WTC11 (cell line): ENCODE measurements at regions not wholly inside any gene's neighbourhood (a gene's known extent, or its start where the extent isn't known, plus 50 kb on each side); places are given as distances from the start of the nearest gene placed in this dataset.

Experiments used
- ATAC-seq: fragments of 200-7000 bp; cut with Tn5 transposase; 2 replicates; pipeline ENCODE4 v1.10.0; 2021; ENCODE audit warnings: mild to moderate bottlenecking, moderate library complexity
- CTCF ChIA-PET: fragments of 300-600 bp; sonication (Branson Sonifier 250); formaldehyde crosslinking; loops from one replicate; lab custom pipeline; 2021; ENCODE audit warnings: antibody characterized with exemption; lab: Charles Lee
- POLR2A ChIA-PET: fragments of 350-600 bp; sonication (Branson Sonifier 250); formaldehyde crosslinking; loops from one replicate; lab custom pipeline; 2021; ENCODE audit warnings: antibody characterized with exemption; lab: Charles Lee
- DNase-seq: peaks from one replicate; pipeline ENCODE4 v3.0.0; 2021; ENCODE audit warnings: low spot score
- H3K27ac Mint-ChIP-seq: 2 replicates; pipeline ENCODE4 v1.8.0; 2021; ENCODE audit warnings: mixed read lengths
- H3K27me3 Mint-ChIP-seq: 2 replicates; pipeline ENCODE4 v1.8.0; 2021; ENCODE audit warnings: low read depth, mild to moderate bottlenecking, moderate library complexity, mixed read lengths
- H3K36me3 Mint-ChIP-seq: 2 replicates; pipeline ENCODE4 v1.8.0; 2021; ENCODE audit warnings: mixed read lengths
- H3K4me1 Mint-ChIP-seq: 2 replicates; pipeline ENCODE4 v1.8.0; 2022; ENCODE audit warnings: mixed read lengths
- H3K4me3 Mint-ChIP-seq: 2 replicates; pipeline ENCODE4 v1.8.0; 2021; ENCODE audit warnings: mild to moderate bottlenecking, moderate library complexity, mixed read lengths
- H3K9me3 Mint-ChIP-seq: 2 replicates; pipeline ENCODE4 v1.8.0; 2021; ENCODE audit warnings: mixed read lengths
- ATF3 ChIP-seq: sonication (generic); formaldehyde crosslinking; conservative IDR thresholded peaks from 2 replicates; pipeline ENCODE4 v1.8.1; 2022; ENCODE audit warnings: mild to moderate bottlenecking, missing genetic modification reagents
- CREM ChIP-seq: sonication (generic); formaldehyde crosslinking; IDR thresholded peaks from 2 replicates; pipeline ENCODE4 v1.8.1; 2022; ENCODE audit warnings: mild to moderate bottlenecking, missing genetic modification reagents, moderate library complexity
- ELF4 ChIP-seq: sonication (generic); formaldehyde crosslinking; IDR thresholded peaks from 2 replicates; pipeline ENCODE4 v1.8.1; 2022; ENCODE audit warnings: low read depth, mild to moderate bottlenecking, moderate library complexity, missing genetic modification reagents
- ETV6 ChIP-seq: sonication (generic); formaldehyde crosslinking; IDR thresholded peaks from 2 replicates; pipeline ENCODE4 v1.8.1; 2022; ENCODE audit warnings: mild to moderate bottlenecking, missing genetic modification reagents
- FOXJ3 ChIP-seq: sonication (generic); formaldehyde crosslinking; IDR thresholded peaks from 2 replicates; pipeline ENCODE4 v1.9.0; 2021; ENCODE audit warnings: missing genetic modification reagents, mild to moderate bottlenecking, borderline replicate concordance
- FOXP1 ChIP-seq: sonication (generic); formaldehyde crosslinking; IDR thresholded peaks from 2 replicates; pipeline ENCODE4 v1.8.0; 2022; ENCODE audit warnings: missing genetic modification reagents, mild to moderate bottlenecking, moderate library complexity, borderline replicate concordance
- FOXP4 ChIP-seq: sonication (generic); formaldehyde crosslinking; IDR thresholded peaks from 2 replicates; pipeline ENCODE4 v1.8.0; 2022; ENCODE audit warnings: mild to moderate bottlenecking, missing genetic modification reagents
- GABPB1 ChIP-seq: sonication (generic); formaldehyde crosslinking; IDR thresholded peaks from 2 replicates; pipeline ENCODE4 v1.8.1; 2023; ENCODE audit warnings: mild to moderate bottlenecking, missing genetic modification reagents
- HMGA2 ChIP-seq: fragments of 250-450 bp; sonication (Bioruptor Pico); IDR thresholded peaks from 2 replicates; pipeline ENCODE4 v1.4.0; 2021; ENCODE audit warnings: mild to moderate bottlenecking, moderate library complexity
- HMGXB4 ChIP-seq: sonication (generic); formaldehyde crosslinking; IDR thresholded peaks from 2 replicates; pipeline ENCODE4 v1.8.1; 2023; ENCODE audit warnings: mild to moderate bottlenecking, moderate library complexity, missing genetic modification reagents
- IRF1 ChIP-seq: sonication (generic); formaldehyde crosslinking; IDR thresholded peaks from 2 replicates; pipeline ENCODE4 v1.8.0; 2023; ENCODE audit warnings: missing genetic modification reagents
- JAZF1 ChIP-seq: fragments of 250-450 bp; sonication (Bioruptor Pico); IDR thresholded peaks from 2 replicates; pipeline ENCODE4 v1.9.0; 2021; ENCODE audit warnings: moderate library complexity, mild to moderate bottlenecking, inconsistent platforms
- MLX ChIP-seq: sonication (generic); formaldehyde crosslinking; IDR thresholded peaks from 2 replicates; pipeline ENCODE4 v1.8.1; 2023; ENCODE audit warnings: mild to moderate bottlenecking, missing genetic modification reagents, moderate library complexity
- OVOL2 ChIP-seq: fragments of 250-450 bp; sonication (Bioruptor Pico); IDR thresholded peaks from 2 replicates; pipeline ENCODE4 v1.9.0; 2021; ENCODE audit warnings: mild to moderate bottlenecking, borderline replicate concordance
- PREB ChIP-seq: sonication (generic); formaldehyde crosslinking; IDR thresholded peaks from 2 replicates; pipeline ENCODE4 v1.8.1; 2022; ENCODE audit warnings: mild to moderate bottlenecking, missing genetic modification reagents, moderate library complexity, borderline replicate concordance
- RELA ChIP-seq: sonication (generic); formaldehyde crosslinking; IDR thresholded peaks from 2 replicates; pipeline ENCODE4 v1.8.1; 2022; ENCODE audit warnings: missing genetic modification reagents, mild to moderate bottlenecking, borderline replicate concordance
- TCF7 ChIP-seq: sonication (generic); formaldehyde crosslinking; IDR thresholded peaks from 2 replicates; pipeline ENCODE4 v1.8.0; 2022; ENCODE audit warnings: mild to moderate bottlenecking, low read depth, missing genetic modification reagents, moderate library complexity
- TP53 ChIP-seq: sonication (generic); formaldehyde crosslinking; IDR thresholded peaks from 2 replicates; pipeline ENCODE4 v1.8.1; 2023; ENCODE audit warnings: mild to moderate bottlenecking, missing genetic modification reagents
- ZBTB43 ChIP-seq: sonication (generic); formaldehyde crosslinking; IDR thresholded peaks from 2 replicates; pipeline ENCODE4 v1.8.1; 2023; ENCODE audit warnings: mild to moderate bottlenecking, missing genetic modification reagents
- ZNF512 ChIP-seq: sonication (generic); formaldehyde crosslinking; IDR thresholded peaks from 2 replicates; pipeline ENCODE4 v1.8.1; 2022; ENCODE audit warnings: missing genetic modification reagents, borderline replicate concordance
- ZNF532 ChIP-seq: fragments of 250-450 bp; sonication (Bioruptor Pico); IDR thresholded peaks from 2 replicates; pipeline ENCODE4 v1.9.0; 2021; ENCODE audit warnings: mild to moderate bottlenecking, borderline replicate concordance
- ZNF671 ChIP-seq: fragments of 250-450 bp; sonication (Bioruptor Pico); IDR thresholded peaks from 2 replicates; pipeline ENCODE4 v1.8.0; 2021; ENCODE audit warnings: mild to moderate bottlenecking

- TF ChIP-seq ZNF512 (CRISPR knock-in tag), result no peak
- TF ChIP-seq ZBTB43 (CRISPR knock-in tag), result no peak
- TF ChIP-seq OVOL2 (CRISPR knock-in tag), result no peak
Observed at GRCh38 chr5:94017579-94017978, 276.2 kb upstream of the POU5F2 start (continued).

- Mint-ChIP-seq H3K27ac (no peak overlapping the region), H3K36me3 (peaks cover 19% of the 10 kb centered on the region), H3K4me3 (no peak overlapping the region), H3K4me1 (no peaks in the 10 kb centered on the region), H3K27me3 (no peaks in the 10 kb centered on the region), H3K9me3 (peaks cover 23% of the 10 kb centered on the region)
- CTCF ChIA-PET, result no interaction called here
- DNase-seq (no peak), ATAC-seq (no peak)
- POLR2A ChIA-PET, result no interaction called here
- TF ChIP-seq HMGXB4 (CRISPR knock-in tag), result no peak
- no peak for TF ChIP-seq ZNF532 (CRISPR knock-in tag)
- TF ChIP-seq IRF1, result no peak
- TF ChIP-seq FOXJ3 (CRISPR knock-in tag), result no peak
- TF ChIP-seq JAZF1 (CRISPR knock-in tag), result no peak
- TF ChIP-seq PREB, result no peak
- no peak for TF ChIP-seq FOXP1 (CRISPR knock-in tag)
- no peak for TF ChIP-seq RELA (CRISPR knock-in tag)
- no peak for TF ChIP-seq HMGA2 (CRISPR knock-in tag)
- no peak for TF ChIP-seq FOXP4 (CRISPR knock-in tag)
- TF ChIP-seq ETV6 (CRISPR knock-in tag), result no peak
- TF ChIP-seq TCF7 (CRISPR knock-in tag), result no peak
- TF ChIP-seq GABPB1, result no peak
- TF ChIP-seq TP53 (CRISPR knock-in tag), result no peak
- TF ChIP-seq ATF3 (CRISPR knock-in tag), result no peak
- no peak for TF ChIP-seq MLX
- TF ChIP-seq CREM (CRISPR knock-in tag), result no peak
- TF ChIP-seq ZNF671 (CRISPR knock-in tag), result no peak
- TF ChIP-seq ELF4 (CRISPR knock-in tag), result no peak
Observed at GRCh38 chr5:94010814-94011213, 269.4 kb upstream of the POU5F2 start.
